HEK293 (cell line): ENCODE measurements at regions not wholly inside any gene's neighbourhood (a gene's known extent, or its start where the extent isn't known, plus 50 kb on each side); places are given as distances from the start of the nearest gene placed in this dataset.

Experiments used
- CTCF ChIP-seq: fragments of 450-650 bp; formaldehyde crosslinking; IDR thresholded peaks from 2 replicates; pipeline ENCODE4 v1.5.1; 2016; ENCODE audit warnings: missing biosample characterization, missing genetic modification characterization
- KLF10 ChIP-seq: fragments of 450-650 bp; IDR thresholded peaks from 2 replicates; pipeline ENCODE4 v1.5.1; 2018; ENCODE audit warnings: missing biosample characterization, mild to moderate bottlenecking, missing genetic modification characterization
- PATZ1 ChIP-seq: fragments of 450-650 bp; formaldehyde crosslinking; IDR thresholded peaks from 2 replicates; pipeline ENCODE4 v1.5.1; 2016; ENCODE audit warnings: missing biosample characterization, missing genetic modification characterization
- ZNF785 ChIP-seq: fragments of 450-650 bp; formaldehyde crosslinking; IDR thresholded peaks from 2 replicates; pipeline ENCODE4 v1.5.1; 2016; ENCODE audit warnings: missing biosample characterization, missing genetic modification characterization

GRCh38 chr5:61823781-61824180, 482.2 kb upstream of the KIF2A start:
- no peak for TF ChIP-seq KLF10 (tag by site-specific recombination)
- TF ChIP-seq CTCF (tag by site-specific recombination): no peak
- TF ChIP-seq ZNF785 (tag by site-specific recombination): no peak
- TF ChIP-seq PATZ1 (tag by site-specific recombination): no peak
